IPS DF 19.7 (cell line): ENCODE measurements at regions not wholly inside any gene's neighbourhood (a gene's known extent, or its start where the extent isn't known, plus 50 kb on each side); places are given as distances from the start of the nearest gene placed in this dataset.

Source experiments
- DNase-seq: peaks from one replicate; pipeline ENCODE4 v3.0.0-alpha.2; 2013; ENCODE audit warnings: low read depth, low spot score

- no peak for DNase-seq
These were observed 462.8 kb downstream of the TUSC7 start for GRCh38 chr3:117172426-117172825.

- no peak for DNase-seq
These were observed 471.6 kb downstream of the TUSC7 start for GRCh38 chr3:117181222-117181621.

- DNase-seq = no peak
These were observed 475.0 kb downstream of the TUSC7 start for GRCh38 chr3:117184574-117184973.

GRCh38 chr3:117191245-117191644, 481.7 kb downstream of the TUSC7 start:
- no peak for DNase-seq

GRCh38 chr3:117192888-117193287, 483.3 kb downstream of the TUSC7 start:
- DNase-seq = no peak

- no peak for DNase-seq
These were observed 483.8 kb downstream of the TUSC7 start for GRCh38 chr3:117193390-117193789.

- no peak for DNase-seq
These were observed 485.5 kb downstream of the TUSC7 start for GRCh38 chr3:117195034-117195433.

GRCh38 chr3:117200962-117201361, 491.4 kb downstream of the TUSC7 start:
- DNase-seq = no peak

GRCh38 chr3:117201901-117202774, 492.6 kb downstream of the TUSC7 start:
- no peak for DNase-seq

- DNase-seq = no peak
These were observed 507.8 kb downstream of the TUSC7 start for GRCh38 chr3:117217355-117217754.

GRCh38 chr3:117217760-117218316, 508.3 kb downstream of the TUSC7 start:
- DNase-seq = no peak

- DNase-seq = no peak
These were observed 509.1 kb downstream of the TUSC7 start for GRCh38 chr3:117218641-117219048.

GRCh38 chr3:117219296-117219695, 509.7 kb downstream of the TUSC7 start:
- DNase-seq = no peak

- DNase-seq = no peak
These were observed 517.4 kb downstream of the TUSC7 start for GRCh38 chr3:117226932-117227331.

- DNase-seq = no peak
These were observed 518.9 kb downstream of the TUSC7 start for GRCh38 chr3:117228466-117228865.

- DNase-seq = no peak
These were observed 521.3 kb downstream of the TUSC7 start for GRCh38 chr3:117230924-117231323.

- no peak for DNase-seq
These were observed 524.8 kb downstream of the TUSC7 start for GRCh38 chr3:117234331-117234730.

- no peak for DNase-seq
These were observed 525.7 kb downstream of the TUSC7 start for GRCh38 chr3:117235304-117235703.

- no peak for DNase-seq
These were observed 529.2 kb downstream of the TUSC7 start for GRCh38 chr3:117238806-117239205.

- no peak for DNase-seq
These were observed 534.1 kb downstream of the TUSC7 start for GRCh38 chr3:117243657-117244056.

- no peak for DNase-seq
These were observed 537.4 kb downstream of the TUSC7 start for GRCh38 chr3:117246771-117247555.

GRCh38 chr3:117248153-117248552, 538.6 kb downstream of the TUSC7 start:
- DNase-seq = no peak
